A673 (cell line): ENCODE measurements at regions not wholly inside any gene's neighbourhood (a gene's known extent, or its start where the extent isn't known, plus 50 kb on each side); places are given as distances from the start of the nearest gene placed in this dataset.

Experiments used
- BruUV-seq: library from RNA; stranded (reverse); fragments of 400-500 nt; replicated peaks from 2 replicates; lab custom pipeline; 2021; lab: Mats Ljungman, UMichigan
- CTCF ChIA-PET: fragments of 300-600 bp; sonication (Branson Sonifier 250); formaldehyde crosslinking; loops from one replicate; lab custom pipeline; 2022; ENCODE audit warnings: antibody characterized with exemption; lab: Charles Lee
- POLR2A ChIA-PET: fragments of 300-600 bp; sonication (Branson Sonifier 250); formaldehyde crosslinking; loops from one replicate; lab custom pipeline; 2022; ENCODE audit warnings: antibody characterized with exemption; ENCODE audit not compliant: low non-redundant PET; lab: Charles Lee
- DNase-seq: peaks from one replicate; pipeline ENCODE4 v3.0.0-alpha.2; 2015; ENCODE audit warnings: low spot score
- H3K27ac ChIP-seq: fragments of 200-600 bp; sonication (generic); 2 replicates; pipeline ENCODE4 v1.5.1; 2016; ENCODE audit warnings: mixed run types, low read depth, mild to moderate bottlenecking, mixed read lengths, antibody characterized with exemption, low read length; ENCODE audit not compliant: poor library complexity, severe bottlenecking
- H3K27me3 ChIP-seq: fragments of 200-600 bp; sonication (generic); replicated peaks from 2 replicates; pipeline ENCODE4 v1.6.1; 2017; ENCODE audit warnings: mixed run types, low read depth, mild to moderate bottlenecking, mixed read lengths, antibody characterized with exemption, low read length; ENCODE audit not compliant: insufficient read depth, poor library complexity
- H3K36me3 ChIP-seq: fragments of 200-600 bp; sonication (generic); 2 replicates; pipeline ENCODE4 v1.6.1; 2016; ENCODE audit warnings: mixed run types, mild to moderate bottlenecking, mixed read lengths, antibody characterized with exemption, low read length; ENCODE audit not compliant: insufficient read depth, poor library complexity, severe bottlenecking
- H3K4me1 ChIP-seq: fragments of 200-600 bp; sonication (generic); 2 replicates; pipeline ENCODE4 v1.6.1; 2017; ENCODE audit warnings: mixed run types, mild to moderate bottlenecking, mixed read lengths, antibody characterized with exemption, low read length; ENCODE audit not compliant: insufficient read depth, poor library complexity, severe bottlenecking
- H3K4me3 ChIP-seq: fragments of 200-600 bp; sonication (generic); 2 replicates; pipeline ENCODE4 v1.5.1; 2016; ENCODE audit warnings: low read depth, mixed run types, mild to moderate bottlenecking, mixed read lengths, low read length; ENCODE audit not compliant: poor library complexity, severe bottlenecking
- H3K9me3 ChIP-seq: fragments of 200-600 bp; sonication (generic); 2 replicates; pipeline ENCODE4 v1.6.1; 2016; ENCODE audit warnings: mixed run types, low read depth, mild to moderate bottlenecking, mixed read lengths, antibody characterized with exemption, low read length; ENCODE audit not compliant: poor library complexity, severe bottlenecking
- EZH2 ChIP-seq: fragments of 200-600 bp; sonication (generic); IDR thresholded peaks from 2 replicates; pipeline ENCODE4 v1.6.1; 2017; ENCODE audit warnings: borderline replicate concordance, low read depth, mild to moderate bottlenecking, mixed read lengths, antibody characterized with exemption, low read length; ENCODE audit not compliant: poor library complexity, severe bottlenecking
- intact Hi-C: fragments of 100-400 bp; cut with micrococcal nuclease; formaldehyde crosslinking; loops from one replicate; pipeline ENCODE4 v1.10.0; 2022; ENCODE audit not compliant: unreplicated experiment
- TF ChIP-seq, protein P1 (sequence below): fragments of 300-800, 200-600 bp; sonication (generic); conservative IDR thresholded peaks from 2 replicates; pipeline ENCODE4 v1.5.1; 2017; ENCODE audit warnings: low read depth, mild to moderate bottlenecking, antibody characterized with exemption, low read length, moderate library complexity, mixed read lengths

DNA sequence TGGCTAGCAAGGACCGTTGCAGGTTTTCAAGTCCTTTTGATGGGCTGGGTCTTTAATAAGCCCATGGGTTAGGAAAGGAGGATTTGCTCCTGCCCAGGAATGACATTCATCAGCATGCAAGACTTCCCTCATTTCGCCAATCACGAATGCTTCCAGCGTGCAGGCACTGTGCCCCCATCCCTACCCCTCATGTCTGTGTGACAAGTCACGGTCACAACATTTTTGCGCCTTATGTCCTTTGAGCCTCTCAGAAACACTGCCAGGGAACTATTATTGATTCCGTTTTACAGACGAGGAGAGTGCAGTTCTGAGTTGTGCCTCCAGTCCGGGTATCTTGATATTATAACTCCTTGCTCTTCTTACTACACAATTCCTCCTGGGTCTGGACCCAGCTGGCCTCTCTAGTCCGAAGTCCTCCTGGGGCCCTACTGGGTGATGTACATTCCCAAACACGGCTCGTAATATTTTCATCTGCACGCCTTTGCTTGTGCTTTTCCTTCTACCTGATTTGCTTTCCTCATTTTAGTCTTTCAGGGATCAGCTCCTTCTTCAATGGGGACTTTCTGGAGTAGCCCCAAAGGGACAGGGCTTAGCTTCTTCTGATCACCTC is 101.8 kb upstream of the MYCN start:
- ChIA-PET CTCF (no interaction called here), POLR2A (no interaction called here)
- no peaks in the 10 kb centered on the region for H3K4me1 ChIP-seq
- H3K36me3 ChIP-seq: no peaks in the 10 kb centered on the region
- no peak for DNase-seq
- BruUV-seq: no TSS peak
- H3K27me3 ChIP-seq: no peaks in the 10 kb centered on the region
- no peaks in the 10 kb centered on the region for H3K9me3 ChIP-seq
- TF ChIP-seq, protein P1, sequence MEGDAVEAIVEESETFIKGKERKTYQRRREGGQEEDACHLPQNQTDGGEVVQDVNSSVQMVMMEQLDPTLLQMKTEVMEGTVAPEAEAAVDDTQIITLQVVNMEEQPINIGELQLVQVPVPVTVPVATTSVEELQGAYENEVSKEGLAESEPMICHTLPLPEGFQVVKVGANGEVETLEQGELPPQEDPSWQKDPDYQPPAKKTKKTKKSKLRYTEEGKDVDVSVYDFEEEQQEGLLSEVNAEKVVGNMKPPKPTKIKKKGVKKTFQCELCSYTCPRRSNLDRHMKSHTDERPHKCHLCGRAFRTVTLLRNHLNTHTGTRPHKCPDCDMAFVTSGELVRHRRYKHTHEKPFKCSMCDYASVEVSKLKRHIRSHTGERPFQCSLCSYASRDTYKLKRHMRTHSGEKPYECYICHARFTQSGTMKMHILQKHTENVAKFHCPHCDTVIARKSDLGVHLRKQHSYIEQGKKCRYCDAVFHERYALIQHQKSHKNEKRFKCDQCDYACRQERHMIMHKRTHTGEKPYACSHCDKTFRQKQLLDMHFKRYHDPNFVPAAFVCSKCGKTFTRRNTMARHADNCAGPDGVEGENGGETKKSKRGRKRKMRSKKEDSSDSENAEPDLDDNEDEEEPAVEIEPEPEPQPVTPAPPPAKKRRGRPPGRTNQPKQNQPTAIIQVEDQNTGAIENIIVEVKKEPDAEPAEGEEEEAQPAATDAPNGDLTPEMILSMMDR: no peak
- TF ChIP-seq EZH2: no peak
- no peak overlapping the region for H3K4me3 ChIP-seq
- intact Hi-C loops: no loop called here
- H3K27ac ChIP-seq: no peak overlapping the region

DNA sequence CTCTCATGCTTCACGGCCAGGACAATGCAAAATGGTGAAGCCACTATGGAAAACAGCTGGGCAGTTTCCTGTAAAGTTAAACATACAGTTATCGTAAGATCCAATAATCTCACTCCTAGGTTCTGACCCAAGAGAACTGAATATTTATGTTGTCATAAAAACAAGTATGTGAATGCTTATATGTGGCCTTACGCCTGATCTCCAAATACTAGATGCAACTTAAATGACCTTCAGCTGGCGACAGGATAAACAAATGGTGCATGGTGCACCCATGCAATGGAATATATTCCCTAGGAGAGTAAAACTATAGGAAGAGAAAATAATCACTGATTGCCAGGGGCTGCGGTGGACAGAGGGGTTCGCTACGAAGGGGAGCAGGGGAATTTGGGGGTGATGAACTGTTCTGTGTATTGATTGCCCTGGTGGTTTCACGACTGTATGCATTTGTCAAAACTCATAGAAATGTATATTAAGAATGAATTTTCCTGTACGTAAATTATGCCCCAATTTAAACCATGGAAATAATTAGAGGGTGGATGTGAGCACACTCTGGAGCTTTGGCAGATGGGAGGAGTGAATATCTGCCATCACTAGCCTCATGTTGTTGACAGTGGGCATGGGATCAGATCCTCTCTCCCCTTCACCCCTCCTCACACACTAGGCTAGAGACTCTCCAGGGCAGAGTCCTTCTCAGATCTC is 100.8 kb upstream of the MYCN start:
- intact Hi-C loops: no loop called here
- no peaks in the 10 kb centered on the region for H3K4me1 ChIP-seq
- no peak for DNase-seq
- BruUV-seq: no TSS peak
- POLR2A ChIA-PET: no interaction called here
- no peaks in the 10 kb centered on the region for H3K27me3 ChIP-seq
- H3K27ac ChIP-seq: no peak overlapping the region
- H3K4me3 ChIP-seq: no peak overlapping the region
- no peaks in the 10 kb centered on the region for H3K36me3 ChIP-seq
- no peak for TF ChIP-seq EZH2
- TF ChIP-seq, protein P1: no peak
- H3K9me3 ChIP-seq: no peaks in the 10 kb centered on the region
- CTCF ChIA-PET: no interaction called here

DNA sequence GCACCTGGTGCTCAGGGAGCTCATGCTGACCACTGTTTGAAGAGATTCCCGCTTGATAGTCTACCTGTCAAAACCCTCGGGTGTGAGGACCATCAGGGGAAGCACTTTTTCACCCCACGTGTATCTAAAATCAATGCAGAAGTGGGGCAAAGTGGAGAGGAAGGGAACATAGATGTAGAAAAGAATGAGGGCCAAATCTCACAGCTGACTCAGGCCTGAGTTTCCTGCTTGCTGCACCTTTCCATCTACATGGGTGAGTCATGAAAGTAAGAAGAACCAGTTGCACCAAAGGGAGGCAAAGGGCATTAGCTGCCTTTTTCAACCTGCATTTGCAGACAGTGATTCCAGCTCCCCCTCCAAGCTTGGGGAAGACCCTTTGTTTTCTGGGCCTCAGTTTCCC is 100.2 kb upstream of the MYCN start:
- Histone ChIP-seq H3K9me3 (no peaks in the 10 kb centered on the region), H3K27me3 (no peaks in the 10 kb centered on the region), H3K4me3 (no peak overlapping the region), H3K4me1 (no peaks in the 10 kb centered on the region), H3K36me3 (no peaks in the 10 kb centered on the region), H3K27ac (no peak overlapping the region)
- intact Hi-C loops: no loop called here
- BruUV-seq: no TSS peak
- TF ChIP-seq, protein P1: no peak
- TF ChIP-seq EZH2: no peak
- ChIA-PET POLR2A (no interaction called here), CTCF (no interaction called here)
- no peak for DNase-seq
